GM18867 (cell line): ENCODE measurements at regions not wholly inside any gene's neighbourhood (a gene's known extent, or its start where the extent isn't known, plus 50 kb on each side); places are given as distances from the start of the nearest gene placed in this dataset.

ENCODE experiments used
- ATAC-seq: cut with Tn5 transposase; IDR thresholded peaks from one replicate; pipeline ENCODE4 v1.9.1; 2021; ENCODE audit warnings: mild to moderate bottlenecking, moderate library complexity; ENCODE audit not compliant: unreplicated experiment

- ATAC-seq: no peak
Measured at GRCh38 chr9:80952363-80952922, 736.9 kb downstream of the TLE1 start.

- ATAC-seq: no peak
Measured at GRCh38 chr9:80951675-80952074, 737.7 kb downstream of the TLE1 start.

DNA sequence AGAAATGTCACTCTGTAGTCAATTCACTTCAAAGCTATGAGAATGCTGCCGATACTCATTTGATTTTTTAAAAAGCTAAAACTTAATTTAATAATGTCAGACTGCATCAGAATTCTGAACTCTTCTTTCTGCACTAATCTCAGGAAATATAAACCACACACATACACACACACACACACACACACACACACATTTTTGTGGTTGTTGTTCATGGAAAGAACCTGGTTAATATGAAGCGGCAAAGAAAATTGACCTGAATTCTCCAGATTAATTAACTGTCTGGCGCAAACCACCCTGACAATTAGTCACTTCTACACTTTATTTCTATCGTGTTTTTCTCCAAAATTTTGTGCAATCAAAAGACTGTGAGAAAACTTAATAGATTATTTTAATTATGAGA lies 740.5 kb downstream of the TLE1 start:
- ATAC-seq: no peak

DNA sequence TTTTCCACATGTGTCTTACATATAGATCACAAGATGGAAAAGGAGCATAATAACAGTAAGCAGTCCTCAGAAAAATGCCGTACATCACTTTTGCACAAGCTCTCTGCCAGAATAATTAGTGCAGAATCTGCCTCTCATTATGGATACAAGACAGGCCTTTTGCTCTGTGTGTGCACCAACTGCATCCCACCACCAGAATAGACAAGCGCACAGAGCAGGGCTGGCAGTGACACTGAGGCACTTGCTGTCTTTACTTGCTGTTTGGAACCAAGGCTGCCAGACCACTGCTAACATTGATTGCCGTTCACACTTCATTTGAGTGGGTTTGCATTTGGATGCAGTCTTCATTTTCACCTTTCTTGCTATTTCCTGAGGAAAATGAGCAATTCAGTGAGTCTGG lies 741.3 kb downstream of the TLE1 start:
- ATAC-seq: no peak

DNA sequence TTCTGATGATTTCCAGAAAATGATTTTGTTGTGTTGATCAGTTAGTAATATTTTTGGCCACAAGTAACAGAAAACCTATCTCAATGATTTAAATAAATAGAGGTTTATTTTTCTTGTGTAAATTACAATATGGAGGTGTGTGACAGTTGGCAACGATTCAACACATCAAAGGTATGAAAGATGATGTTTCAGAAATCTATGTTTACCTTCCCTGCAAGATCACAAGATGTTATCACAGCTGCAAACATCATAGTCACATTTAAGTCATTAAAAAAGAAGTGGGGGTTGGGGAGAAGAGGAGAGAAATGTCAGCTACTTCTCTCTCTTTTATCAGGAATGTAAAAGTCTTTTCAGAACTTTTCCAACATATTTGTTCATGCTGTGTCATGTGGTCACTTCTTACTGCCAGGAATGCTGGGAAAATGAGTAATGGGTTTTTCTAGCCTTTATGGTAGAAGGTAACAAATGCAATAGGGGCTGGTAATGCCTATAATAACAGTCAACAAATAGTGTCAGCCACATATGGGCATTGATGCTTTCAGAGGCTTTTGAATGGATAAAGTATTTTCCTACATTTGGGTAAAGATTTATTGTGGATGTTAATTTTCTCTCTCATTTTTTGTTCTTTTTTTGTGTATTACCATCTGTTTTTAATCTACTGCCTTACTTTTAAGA lies 742.7 kb downstream of the TLE1 start:
- no peak for ATAC-seq

GRCh38 chr9:80945436-80945835 lies 743.9 kb downstream of the TLE1 start:
- no peak for ATAC-seq

DNA sequence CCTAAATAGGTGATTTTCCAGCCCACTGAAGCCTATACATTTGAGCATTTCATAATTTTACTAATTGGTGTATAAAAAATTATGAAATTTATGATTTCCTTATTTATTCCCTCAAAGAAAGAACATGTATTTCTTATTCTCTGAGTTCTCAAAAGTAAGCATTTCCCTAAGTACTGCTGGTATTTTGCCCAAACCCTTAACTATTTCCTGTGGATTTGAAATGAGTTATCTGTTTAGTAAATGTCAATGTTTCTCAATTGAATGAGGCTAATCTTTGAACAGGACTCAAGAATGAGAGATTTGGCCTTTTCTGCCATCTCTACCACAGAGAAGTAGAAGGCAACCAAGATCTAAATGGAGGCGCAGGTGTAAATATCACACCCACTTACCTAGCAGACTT lies 751.7 kb downstream of the TLE1 start:
- no peak for ATAC-seq

GRCh38 chr9:80934095-80934494 lies 755.3 kb downstream of the TLE1 start:
- no peak for ATAC-seq

DNA sequence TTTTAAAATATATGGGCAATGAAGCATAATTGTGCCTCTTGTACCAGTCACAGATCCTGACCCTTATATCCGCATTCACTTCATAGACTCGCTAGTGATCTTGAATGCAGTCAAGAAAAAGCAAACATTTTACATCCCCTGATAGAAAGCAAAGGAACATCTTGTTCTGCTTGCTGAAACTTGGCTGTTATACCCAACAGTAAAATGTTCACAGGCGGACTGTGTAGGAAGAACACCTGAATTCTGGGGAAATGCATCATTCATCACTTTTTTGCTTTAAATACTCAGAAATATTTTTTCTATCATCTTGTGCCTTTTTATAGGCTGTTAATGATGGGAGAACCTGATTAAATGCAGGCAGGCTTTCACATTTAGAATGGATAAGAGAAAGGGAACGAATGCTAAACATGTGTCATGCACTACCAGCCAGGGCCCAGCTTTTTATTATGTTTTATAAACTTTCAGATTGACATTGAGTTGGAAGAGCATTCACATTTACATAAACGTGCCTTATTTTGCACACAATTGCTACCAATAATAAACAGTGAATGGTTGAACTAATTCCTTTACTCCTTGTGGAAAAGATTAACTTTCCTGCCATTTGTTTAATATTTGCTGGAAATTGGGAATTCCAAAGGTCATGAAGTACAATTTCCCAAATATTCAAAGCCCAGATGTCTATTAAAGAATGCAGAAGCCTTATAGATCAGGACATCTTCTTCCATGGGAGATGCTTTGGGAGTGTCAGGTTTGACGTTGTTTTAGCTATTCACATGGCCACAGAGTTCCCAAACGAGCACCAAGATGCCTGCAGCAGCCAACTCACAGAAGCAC lies 756.2 kb downstream of the TLE1 start:
- no peak for ATAC-seq

DNA sequence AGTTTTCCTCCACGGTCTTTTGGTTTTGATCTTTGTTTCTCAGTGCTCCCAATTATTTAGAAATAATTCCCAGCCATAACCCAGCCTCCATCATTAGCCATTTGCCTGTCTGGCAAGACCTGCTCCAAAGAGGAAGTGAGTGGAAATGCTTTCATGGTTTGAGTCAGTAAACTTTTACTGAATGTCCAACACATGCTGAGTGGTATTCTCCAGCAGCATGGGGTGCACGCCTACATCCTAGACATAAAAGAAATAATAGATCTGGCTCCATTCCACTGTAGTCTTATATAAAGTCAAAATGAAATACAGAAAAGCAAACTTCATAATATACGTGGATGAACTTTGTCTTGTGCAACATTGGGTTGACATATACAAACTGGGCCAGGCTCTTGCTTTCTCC lies 757.2 kb downstream of the TLE1 start:
- no peak for ATAC-seq

DNA sequence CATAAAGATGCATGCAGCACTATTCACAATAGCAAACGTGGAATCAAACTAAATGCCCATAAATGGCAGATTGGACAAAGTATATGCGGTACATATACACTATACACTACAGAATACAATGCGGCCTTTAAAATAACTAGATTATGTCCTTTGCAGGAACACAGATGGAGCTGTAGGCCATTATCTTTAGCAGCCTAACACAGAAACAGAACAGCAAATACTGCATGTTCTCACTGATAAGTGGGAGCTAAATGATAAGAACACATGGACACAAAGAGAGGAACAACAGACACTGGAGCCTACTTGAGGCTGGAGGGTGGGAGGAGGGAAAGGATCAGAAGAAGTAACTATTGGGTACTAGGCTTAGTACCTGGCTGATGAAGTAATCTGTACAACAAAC lies 758.2 kb downstream of the TLE1 start:
- ATAC-seq: no peak

- no peak for ATAC-seq
Measured at GRCh38 chr9:80928697-80929096, 760.6 kb downstream of the TLE1 start.

DNA sequence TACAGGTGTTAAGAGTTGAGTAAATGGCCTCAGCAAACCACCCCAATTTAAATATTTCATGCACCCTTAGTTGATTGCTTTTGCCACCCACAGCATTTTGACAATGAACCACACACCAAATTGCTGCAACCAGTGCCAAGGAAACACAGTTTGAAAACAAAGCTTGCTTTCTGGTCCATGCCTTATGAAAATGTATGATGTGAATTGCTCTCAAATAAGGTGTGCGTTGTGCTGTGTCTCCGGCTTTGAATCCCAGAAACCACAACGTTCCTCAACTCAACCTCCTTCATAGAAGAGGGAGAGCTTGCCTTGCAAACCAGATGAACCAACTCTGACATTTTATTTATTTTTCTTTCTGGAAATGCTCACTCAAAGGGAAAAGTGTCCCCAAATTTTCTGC lies 762.7 kb downstream of the TLE1 start:
- ATAC-seq: no peak

DNA sequence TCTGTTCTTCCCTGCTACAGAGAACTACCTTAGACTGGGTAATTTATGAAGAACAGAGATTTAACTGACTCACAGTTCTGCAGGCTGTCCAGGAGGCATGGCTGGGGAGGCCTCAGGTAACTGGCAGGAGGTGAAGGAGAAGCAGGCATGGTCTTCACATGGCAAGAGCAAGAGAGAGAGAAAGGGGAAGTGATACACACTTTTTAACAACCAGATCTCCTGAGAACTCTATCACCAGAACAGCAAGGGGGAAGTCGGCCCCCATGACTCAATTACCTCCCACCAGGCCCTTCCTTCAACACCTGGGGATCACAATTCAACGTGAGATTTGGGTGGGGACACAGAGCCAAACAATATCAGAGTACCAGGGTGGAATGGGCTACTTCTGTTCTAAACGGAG lies 766.8 kb downstream of the TLE1 start:
- ATAC-seq: no peak

DNA sequence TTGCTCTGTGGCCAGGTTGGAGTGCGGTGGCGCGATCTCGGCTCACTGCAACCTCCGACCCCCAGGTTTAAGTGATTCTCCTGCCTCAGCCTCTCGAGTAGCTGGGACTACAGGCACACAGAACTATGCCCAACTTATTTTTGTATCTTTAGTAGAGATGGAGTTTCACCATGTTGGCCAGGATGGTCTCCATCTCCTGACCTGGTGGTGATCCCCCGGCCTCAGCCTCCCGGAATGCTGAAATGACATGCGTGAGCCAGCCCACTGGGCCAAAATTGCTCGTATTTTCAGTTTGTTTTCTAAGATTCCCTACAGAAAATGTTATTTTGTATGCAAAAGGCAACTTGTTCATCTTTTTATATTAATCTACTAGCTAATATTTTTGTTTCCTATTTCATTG lies 782.6 kb downstream of the TLE1 start:
- no peak for ATAC-seq

DNA sequence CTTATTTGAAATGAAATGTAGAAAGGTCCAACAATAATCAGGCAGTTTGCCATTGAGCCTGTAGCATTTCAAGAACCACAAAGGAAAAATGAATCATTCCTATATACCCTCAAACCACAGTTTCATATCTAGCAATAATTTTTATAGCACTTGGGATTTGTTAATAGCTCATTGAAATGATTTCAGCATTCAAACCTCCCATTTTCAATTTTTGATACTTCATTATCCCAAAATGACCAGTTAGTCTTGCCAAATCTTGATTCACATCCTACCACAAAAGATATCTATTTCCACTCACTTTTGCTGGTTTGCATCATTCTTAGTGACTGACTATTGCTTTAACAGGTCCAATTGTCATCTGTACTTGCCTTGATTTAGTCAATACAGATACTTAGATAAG lies 790.1 kb downstream of the TLE1 start:
- ATAC-seq: no peak

DNA sequence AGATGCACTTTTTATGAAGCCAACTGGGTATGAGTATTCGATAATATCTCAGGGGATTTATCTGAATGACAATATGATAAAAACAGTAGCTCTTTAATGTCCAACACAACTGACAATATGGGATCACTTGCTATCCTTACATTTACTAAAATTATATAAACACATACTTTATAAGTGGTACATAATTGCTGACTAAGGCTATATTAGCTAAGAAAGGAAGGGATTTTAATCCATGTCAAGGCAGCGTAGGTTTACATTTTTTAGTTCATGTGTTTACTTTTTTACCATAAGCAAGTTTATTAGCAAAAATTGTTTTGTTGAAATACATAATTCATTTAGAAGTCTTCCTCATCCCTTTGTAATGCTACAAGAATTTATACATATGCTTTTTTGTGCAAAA lies 796.2 kb downstream of the TLE1 start:
- ATAC-seq: no peak

GRCh38 chr9:80892703-80893102 lies 796.6 kb downstream of the TLE1 start:
- no peak for ATAC-seq

DNA sequence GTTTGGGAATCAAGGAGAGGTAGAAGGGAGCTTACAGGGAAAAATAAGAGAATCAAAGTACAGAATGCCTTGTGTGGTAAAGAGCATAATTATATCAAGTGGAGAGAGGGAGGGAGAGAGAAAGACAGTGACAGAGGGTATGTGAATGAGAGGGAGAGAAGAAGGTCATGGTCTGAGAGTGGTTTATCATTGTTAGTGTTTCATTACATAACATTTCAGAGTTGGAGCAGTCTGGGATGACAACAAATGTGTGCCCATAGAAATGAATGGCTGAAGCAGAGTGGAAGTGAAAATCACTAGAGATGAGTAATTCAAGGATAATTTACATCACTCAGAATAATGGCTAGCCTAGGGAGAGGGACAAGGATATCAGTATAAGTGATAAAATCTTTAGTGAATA lies 799.2 kb downstream of the TLE1 start:
- no peak for ATAC-seq

DNA sequence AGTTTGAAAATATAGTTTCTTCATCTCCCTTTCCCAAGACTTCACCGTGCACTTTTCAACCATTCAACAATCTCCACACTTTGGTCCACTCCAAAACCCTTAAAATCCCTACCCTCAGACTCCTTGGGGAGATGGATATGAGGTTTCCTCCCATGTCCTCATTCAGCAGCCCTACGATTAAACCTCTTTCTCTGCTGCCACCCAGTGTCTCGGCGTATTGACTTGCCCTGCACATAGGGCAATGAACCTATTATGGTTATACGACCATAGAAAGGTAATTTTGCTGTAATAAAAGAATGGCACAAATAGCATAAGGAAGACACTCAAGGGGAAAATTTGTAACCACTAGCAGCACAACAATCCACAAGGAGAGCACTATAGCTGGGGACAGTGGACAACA lies 803.5 kb downstream of the TLE1 start:
- ATAC-seq: no peak

DNA sequence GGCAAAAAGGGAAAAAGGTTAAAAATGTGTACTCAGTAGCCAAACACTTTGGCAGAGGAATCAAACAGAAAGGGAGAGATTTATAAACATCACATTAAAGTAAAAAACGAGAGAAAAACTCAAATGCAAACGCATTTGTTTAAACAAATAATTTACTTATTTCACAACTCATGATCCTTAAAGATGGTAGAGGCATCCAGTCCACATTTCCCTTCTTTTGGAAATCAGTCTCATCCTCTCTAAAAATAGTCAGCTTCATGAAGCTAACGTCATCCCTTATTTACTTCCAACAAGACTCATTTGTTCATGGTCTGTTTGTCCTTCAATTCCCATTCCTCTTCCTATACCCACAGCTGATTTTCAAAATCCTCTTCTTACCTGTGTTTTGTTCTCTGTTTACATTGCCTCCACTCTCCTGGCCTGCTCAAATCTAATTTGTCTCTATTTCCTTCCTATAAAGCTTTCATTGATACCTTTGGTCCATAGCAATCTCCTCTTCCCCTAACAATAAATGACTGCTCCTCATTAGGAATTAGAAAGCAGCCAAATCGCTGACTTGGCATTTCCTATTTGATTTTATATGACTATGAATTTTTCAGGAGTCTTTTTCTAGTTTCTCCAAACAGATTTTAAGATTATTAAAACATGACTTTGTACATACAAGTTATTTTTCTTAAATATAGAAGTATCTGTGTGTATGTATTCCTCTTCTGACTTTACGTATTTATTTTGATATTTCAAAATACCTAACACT lies 805.3 kb downstream of the TLE1 start:
- ATAC-seq: no peak

DNA sequence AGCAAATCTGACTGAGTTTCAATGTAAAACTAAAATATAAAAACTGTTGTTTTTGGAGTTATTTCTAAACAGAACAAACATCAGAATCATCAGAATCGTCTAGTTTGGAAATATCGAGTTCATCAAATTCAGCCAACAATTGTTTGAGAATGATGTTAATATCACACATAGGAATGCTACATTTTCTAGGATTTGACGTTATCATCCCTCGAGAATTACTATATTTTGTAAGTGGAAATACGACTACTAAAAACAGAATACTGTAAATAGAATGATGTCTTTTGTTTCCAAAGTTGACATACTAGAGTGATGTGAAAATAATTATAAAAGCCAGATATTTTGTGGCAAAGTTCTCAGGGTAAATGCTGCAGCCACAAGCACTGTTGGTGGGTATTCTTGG lies 805.9 kb downstream of the TLE1 start:
- ATAC-seq: no peak
